ENCODE measurements at regions not wholly inside any gene's neighbourhood (a gene's known extent, or its start where the extent isn't known, plus 50 kb on each side); places are given as distances from the start of the nearest gene placed in this dataset.

GRCh38 chr1:55618199-55618598 is 403.0 kb upstream of the USP24 start:
- no peak overlapping the region for H3K4me3 ChIP-seq (replicated peaks; ENCODE audit: low read depth, low read length)
- DNase-seq (ENCODE audit: extremely low read depth, low read depth) = no peak
- no peak for TF ChIP-seq CTCF (IDR thresholded peaks at IDR 0.05; ENCODE audit: low read depth, low read length, missing control alignments)

- DNase-seq (ENCODE audit: extremely low read depth, low read depth) = no peak
- no peak overlapping the region for H3K4me3 ChIP-seq (replicated peaks; ENCODE audit: low read depth, low read length)
- no peak for TF ChIP-seq CTCF (IDR thresholded peaks at IDR 0.05; ENCODE audit: low read depth, low read length, missing control alignments)
These were observed 402.3 kb upstream of the USP24 start for GRCh38 chr1:55617288-55617982.

GRCh38 chr1:55612988-55613387 is 397.8 kb upstream of the USP24 start:
- TF ChIP-seq CTCF (IDR thresholded peaks at IDR 0.05; ENCODE audit: low read depth, low read length, missing control alignments) = no peak
- no peak overlapping the region for H3K4me3 ChIP-seq (replicated peaks; ENCODE audit: low read depth, low read length)
- DNase-seq (ENCODE audit: extremely low read depth, low read depth) = no peak

- TF ChIP-seq CTCF (IDR thresholded peaks at IDR 0.05; ENCODE audit: low read depth, low read length, missing control alignments) = no peak
- DNase-seq (ENCODE audit: extremely low read depth, low read depth) = no peak
These were observed 396.0 kb upstream of the USP24 start for GRCh38 chr1:55611123-55611522.

GRCh38 chr1:55610203-55610602 is 395.0 kb upstream of the USP24 start:
- TF ChIP-seq CTCF (IDR thresholded peaks at IDR 0.05; ENCODE audit: low read depth, low read length, missing control alignments) = no peak
- no peak overlapping the region for H3K4me3 ChIP-seq (replicated peaks; ENCODE audit: low read depth, low read length)
- DNase-seq (ENCODE audit: extremely low read depth, low read depth) = no peak

More at GRCh38 chr1:55611123-55611522, 396.0 kb upstream of the USP24 start:
- H3K4me3 ChIP-seq (replicated peaks; ENCODE audit: low read depth, low read length) = no peak overlapping the region

- H3K4me3 ChIP-seq (replicated peaks; ENCODE audit: low read depth, low read length) = no peak overlapping the region
- DNase-seq (ENCODE audit: extremely low read depth, low read depth) = no peak
- TF ChIP-seq CTCF (IDR thresholded peaks at IDR 0.05; ENCODE audit: low read depth, low read length, missing control alignments) = no peak
These were observed 394.5 kb upstream of the USP24 start for GRCh38 chr1:55609630-55610029.

GRCh38 chr1:55605155-55605554 is 390.0 kb upstream of the USP24 start:
- no peak overlapping the region for H3K4me3 ChIP-seq (replicated peaks; ENCODE audit: low read depth, low read length)
- no peak for DNase-seq (ENCODE audit: extremely low read depth, low read depth)
- no peak for TF ChIP-seq CTCF (IDR thresholded peaks at IDR 0.05; ENCODE audit: low read depth, low read length, missing control alignments)

All from HFF-Myc (cell line).